ENCODE measurements at regions not wholly inside any gene's neighbourhood (a gene's known extent, or its start where the extent isn't known, plus 50 kb on each side); places are given as distances from the start of the nearest gene placed in this dataset.

- no peak overlapping the region for H3K4me3 ChIP-seq (ENCODE audit: insufficient read depth, low read depth, low read length, poor library complexity, severe bottlenecking)
- H3K36me3 ChIP-seq (ENCODE audit: control insufficient read depth, insufficient read depth, low read length): no peaks in the 10 kb centered on the region
- H3K27me3 ChIP-seq (replicated peaks; ENCODE audit: control insufficient read depth, insufficient read depth, low read length, poor library complexity, severe bottlenecking): no peaks in the 10 kb centered on the region
- no peaks in the 10 kb centered on the region for H3K9me3 ChIP-seq (ENCODE audit: control insufficient read depth, low read length)
- no peak for DNase-seq
- H3K4me1 ChIP-seq (ENCODE audit: control insufficient read depth, insufficient read depth, low read length, poor library complexity, severe bottlenecking): no peaks in the 10 kb centered on the region
- no peak overlapping the region for H3K27ac ChIP-seq (ENCODE audit: insufficient read depth, low read length, poor library complexity, severe bottlenecking)
These were observed 188.6 kb downstream of the ENGASE start for GRCh38 chr17:79263191-79263590.

GRCh38 chr17:79262624-79263023, 188.0 kb downstream of the ENGASE start:
- Histone ChIP-seq H3K27me3 (replicated peaks; ENCODE audit: control insufficient read depth, insufficient read depth, low read length, poor library complexity, severe bottlenecking) (no peaks in the 10 kb centered on the region), H3K36me3 (ENCODE audit: control insufficient read depth, insufficient read depth, low read length) (no peaks in the 10 kb centered on the region), H3K4me3 (ENCODE audit: insufficient read depth, low read depth, low read length, poor library complexity, severe bottlenecking) (no peak overlapping the region)

GRCh38 chr17:79261355-79262072, 186.9 kb downstream of the ENGASE start:
- DNase-seq: no peak
- Histone ChIP-seq H3K27ac (ENCODE audit: insufficient read depth, low read length, poor library complexity, severe bottlenecking) (no peak overlapping the region), H3K4me3 (ENCODE audit: insufficient read depth, low read depth, low read length, poor library complexity, severe bottlenecking) (no peak overlapping the region), H3K4me1 (ENCODE audit: control insufficient read depth, insufficient read depth, low read length, poor library complexity, severe bottlenecking) (no peaks in the 10 kb centered on the region), H3K9me3 (ENCODE audit: control insufficient read depth, low read length) (no peaks in the 10 kb centered on the region), H3K36me3 (ENCODE audit: control insufficient read depth, insufficient read depth, low read length) (no peaks in the 10 kb centered on the region), H3K27me3 (replicated peaks; ENCODE audit: control insufficient read depth, insufficient read depth, low read length, poor library complexity, severe bottlenecking) (no peaks in the 10 kb centered on the region)

More at GRCh38 chr17:79262624-79263023, 188.0 kb downstream of the ENGASE start:
- no peaks in the 10 kb centered on the region for H3K4me1 ChIP-seq (ENCODE audit: control insufficient read depth, insufficient read depth, low read length, poor library complexity, severe bottlenecking)
- DNase-seq: no peak
- H3K9me3 ChIP-seq (ENCODE audit: control insufficient read depth, low read length): no peaks in the 10 kb centered on the region
- no peak overlapping the region for H3K27ac ChIP-seq (ENCODE audit: insufficient read depth, low read length, poor library complexity, severe bottlenecking)

GRCh38 chr17:79258843-79259242, 184.2 kb downstream of the ENGASE start:
- Histone ChIP-seq H3K9me3 (ENCODE audit: control insufficient read depth, low read length) (no peaks in the 10 kb centered on the region), H3K27me3 (replicated peaks; ENCODE audit: control insufficient read depth, insufficient read depth, low read length, poor library complexity, severe bottlenecking) (no peaks in the 10 kb centered on the region), H3K27ac (ENCODE audit: insufficient read depth, low read length, poor library complexity, severe bottlenecking) (no peak overlapping the region), H3K4me3 (ENCODE audit: insufficient read depth, low read depth, low read length, poor library complexity, severe bottlenecking) (no peak overlapping the region), H3K4me1 (ENCODE audit: control insufficient read depth, insufficient read depth, low read length, poor library complexity, severe bottlenecking) (no peaks in the 10 kb centered on the region), H3K36me3 (ENCODE audit: control insufficient read depth, insufficient read depth, low read length) (no peaks in the 10 kb centered on the region)
- no peak for DNase-seq

- no peak overlapping the region for H3K4me3 ChIP-seq (ENCODE audit: insufficient read depth, low read depth, low read length, poor library complexity, severe bottlenecking)
- no peaks in the 10 kb centered on the region for H3K27me3 ChIP-seq (replicated peaks; ENCODE audit: control insufficient read depth, insufficient read depth, low read length, poor library complexity, severe bottlenecking)
- H3K27ac ChIP-seq (ENCODE audit: insufficient read depth, low read length, poor library complexity, severe bottlenecking): no peak overlapping the region
- H3K9me3 ChIP-seq (ENCODE audit: control insufficient read depth, low read length): no peaks in the 10 kb centered on the region
- DNase-seq: no peak
- H3K36me3 ChIP-seq (ENCODE audit: control insufficient read depth, insufficient read depth, low read length): no peaks in the 10 kb centered on the region
- no peaks in the 10 kb centered on the region for H3K4me1 ChIP-seq (ENCODE audit: control insufficient read depth, insufficient read depth, low read length, poor library complexity, severe bottlenecking)
These were observed 183.4 kb downstream of the ENGASE start for GRCh38 chr17:79258041-79258440.

- H3K27ac ChIP-seq (ENCODE audit: insufficient read depth, low read length, poor library complexity, severe bottlenecking): no peak overlapping the region
- no peaks in the 10 kb centered on the region for H3K9me3 ChIP-seq (ENCODE audit: control insufficient read depth, low read length)
- H3K4me3 ChIP-seq (ENCODE audit: insufficient read depth, low read depth, low read length, poor library complexity, severe bottlenecking): no peak overlapping the region
- H3K27me3 ChIP-seq (replicated peaks; ENCODE audit: control insufficient read depth, insufficient read depth, low read length, poor library complexity, severe bottlenecking): no peaks in the 10 kb centered on the region
- no peaks in the 10 kb centered on the region for H3K36me3 ChIP-seq (ENCODE audit: control insufficient read depth, insufficient read depth, low read length)
- no peaks in the 10 kb centered on the region for H3K4me1 ChIP-seq (ENCODE audit: control insufficient read depth, insufficient read depth, low read length, poor library complexity, severe bottlenecking)
- no peak for DNase-seq
These were observed 181.4 kb downstream of the ENGASE start for GRCh38 chr17:79255926-79256585.

GRCh38 chr17:79255456-79255855, 180.8 kb downstream of the ENGASE start:
- Histone ChIP-seq H3K27me3 (replicated peaks; ENCODE audit: control insufficient read depth, insufficient read depth, low read length, poor library complexity, severe bottlenecking) (no peaks in the 10 kb centered on the region), H3K36me3 (ENCODE audit: control insufficient read depth, insufficient read depth, low read length) (no peaks in the 10 kb centered on the region), H3K4me3 (ENCODE audit: insufficient read depth, low read depth, low read length, poor library complexity, severe bottlenecking) (no peak overlapping the region), H3K27ac (ENCODE audit: insufficient read depth, low read length, poor library complexity, severe bottlenecking) (no peak overlapping the region), H3K4me1 (ENCODE audit: control insufficient read depth, insufficient read depth, low read length, poor library complexity, severe bottlenecking) (no peaks in the 10 kb centered on the region), H3K9me3 (ENCODE audit: control insufficient read depth, low read length) (no peaks in the 10 kb centered on the region)
- DNase-seq: no peak

GRCh38 chr17:79255046-79255445, 180.4 kb downstream of the ENGASE start:
- Histone ChIP-seq H3K9me3 (ENCODE audit: control insufficient read depth, low read length) (no peaks in the 10 kb centered on the region), H3K4me3 (ENCODE audit: insufficient read depth, low read depth, low read length, poor library complexity, severe bottlenecking) (no peak overlapping the region), H3K36me3 (ENCODE audit: control insufficient read depth, insufficient read depth, low read length) (no peaks in the 10 kb centered on the region), H3K4me1 (ENCODE audit: control insufficient read depth, insufficient read depth, low read length, poor library complexity, severe bottlenecking) (no peaks in the 10 kb centered on the region), H3K27me3 (replicated peaks; ENCODE audit: control insufficient read depth, insufficient read depth, low read length, poor library complexity, severe bottlenecking) (no peaks in the 10 kb centered on the region), H3K27ac (ENCODE audit: insufficient read depth, low read length, poor library complexity, severe bottlenecking) (no peak overlapping the region)
- DNase-seq: no peak

- H3K27ac ChIP-seq (ENCODE audit: insufficient read depth, low read length, poor library complexity, severe bottlenecking): no peak overlapping the region
- no peaks in the 10 kb centered on the region for H3K27me3 ChIP-seq (replicated peaks; ENCODE audit: control insufficient read depth, insufficient read depth, low read length, poor library complexity, severe bottlenecking)
- no peak for DNase-seq
- no peak overlapping the region for H3K4me3 ChIP-seq (ENCODE audit: insufficient read depth, low read depth, low read length, poor library complexity, severe bottlenecking)
- no peaks in the 10 kb centered on the region for H3K4me1 ChIP-seq (ENCODE audit: control insufficient read depth, insufficient read depth, low read length, poor library complexity, severe bottlenecking)
- no peaks in the 10 kb centered on the region for H3K36me3 ChIP-seq (ENCODE audit: control insufficient read depth, insufficient read depth, low read length)
- H3K9me3 ChIP-seq (ENCODE audit: control insufficient read depth, low read length): no peaks in the 10 kb centered on the region
These were observed 178.3 kb downstream of the ENGASE start for GRCh38 chr17:79252886-79253285.

- Histone ChIP-seq H3K27ac (ENCODE audit: insufficient read depth, low read length, poor library complexity, severe bottlenecking) (no peak overlapping the region), H3K4me3 (ENCODE audit: insufficient read depth, low read depth, low read length, poor library complexity, severe bottlenecking) (no peak overlapping the region), H3K36me3 (ENCODE audit: control insufficient read depth, insufficient read depth, low read length) (no peaks in the 10 kb centered on the region), H3K9me3 (ENCODE audit: control insufficient read depth, low read length) (no peaks in the 10 kb centered on the region), H3K27me3 (replicated peaks; ENCODE audit: control insufficient read depth, insufficient read depth, low read length, poor library complexity, severe bottlenecking) (no peaks in the 10 kb centered on the region), H3K4me1 (ENCODE audit: control insufficient read depth, insufficient read depth, low read length, poor library complexity, severe bottlenecking) (no peaks in the 10 kb centered on the region)
- DNase-seq: no peak
These were observed 177.2 kb downstream of the ENGASE start for GRCh38 chr17:79251824-79252223.
